ENCODE measurements at regions not wholly inside any gene's neighbourhood (a gene's known extent, or its start where the extent isn't known, plus 50 kb on each side); places are given as distances from the start of the nearest gene placed in this dataset.

DNA sequence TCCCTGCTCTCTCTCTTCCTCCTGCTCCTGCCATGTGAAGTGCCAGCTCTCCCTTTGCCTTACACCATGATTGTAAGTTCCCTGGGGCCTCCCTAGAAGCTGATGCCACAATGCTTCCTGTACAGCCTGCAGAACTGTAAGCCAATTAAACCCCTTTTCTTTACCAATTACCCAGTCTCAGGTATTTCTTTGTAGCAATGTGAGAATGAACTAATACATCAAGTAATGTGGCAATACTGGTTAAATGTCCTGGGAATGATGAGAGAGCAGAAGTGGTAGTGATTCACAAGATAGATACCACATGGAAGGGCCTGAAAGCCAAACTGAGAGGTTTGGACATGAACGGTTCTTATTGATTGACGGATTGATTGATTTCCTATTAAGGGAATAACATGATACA is 62.6 kb upstream of the IL12B start:
- intact Hi-C loops (cut with micrococcal nuclease) = no loop called here
- POLR2A ChIA-PET = no interaction called here
- Histone ChIP-seq H3K4me1 (replicated peaks in 1 of 2; ENCODE audit: control insufficient read depth in 2 of 2, insufficient read depth in 2 of 2, low read length in 2 of 2) (peaks cover 0 to 7% of the 10 kb centered on the region in 2 experiments; a peak in 1 of 5 replicates), H3K27me3 (ENCODE audit: control insufficient read depth in 2 of 2, insufficient read depth in 2 of 2, low read length in 2 of 2) (0 out of 5 replicates have a peak, but pooled peaks cover 0 to 3% of the 10 kb centered on the region in 2 experiments), H3K4me2 (ENCODE audit: insufficient read depth, low read length) (no peak overlapping the region), H3K4me3 (no peak overlapping the region), H2AFZ (ENCODE audit: low read depth, low read length) (no peak overlapping the region), H3K27ac (ENCODE audit: extremely low read depth, low read depth, low read length) (no peak overlapping the region), H3K79me2 (ENCODE audit: control insufficient read depth, insufficient read depth, low read length) (no peaks in the 10 kb centered on the region), H3K36me3 (ENCODE audit: control insufficient read depth, insufficient read depth, low read length) (no peaks in the 10 kb centered on the region), H3K9me3 (replicated peaks; ENCODE audit: control insufficient read depth, insufficient read depth, low read depth, low read length) (no peaks in the 10 kb centered on the region), H3K9me1 (ENCODE audit: control insufficient read depth, insufficient read depth, low read length) (no peaks in the 10 kb centered on the region), H3K9ac (ENCODE audit: insufficient read depth in 1 of 2, low read depth in 2 of 2, low read length in 2 of 2) (no peak overlapping the region), H4K20me1 (replicated peaks; ENCODE audit: control insufficient read depth, insufficient read depth, low read length) (no peaks in the 10 kb centered on the region)
- CTCF ChIA-PET (ENCODE audit: low intra/inter-chr PET ratio) = no interaction called here
- FAIRE-seq (no peak), DNase-seq (ENCODE audit: extremely low read depth in 1 of 4, low spot score in 3 of 4) (no peak), ATAC-seq (no peak)
- in situ Hi-C loops (cut with MboI) = no loop called here
- BruUV-seq (replicated peaks) = no TSS peak
- TF ChIP-seq ZNF778 (CRISPR knock-in tag; IDR thresholded peaks at IDR 0.05) (no peak), FOXJ3 (CRISPR knock-in tag; IDR thresholded peaks at IDR 0.05) (no peak), SMAD2 (IDR thresholded peaks at IDR 0.05; ENCODE audit: low read depth, low read length) (no peak), ZFP1 (CRISPR knock-in tag; IDR thresholded peaks at IDR 0.05) (no peak)
- WGBS (ENCODE audit: insufficient coverage, low coverage, missing lambda C conversion rate) = 0% methylated on average over 2 of the region's 2 CpGs

DNA sequence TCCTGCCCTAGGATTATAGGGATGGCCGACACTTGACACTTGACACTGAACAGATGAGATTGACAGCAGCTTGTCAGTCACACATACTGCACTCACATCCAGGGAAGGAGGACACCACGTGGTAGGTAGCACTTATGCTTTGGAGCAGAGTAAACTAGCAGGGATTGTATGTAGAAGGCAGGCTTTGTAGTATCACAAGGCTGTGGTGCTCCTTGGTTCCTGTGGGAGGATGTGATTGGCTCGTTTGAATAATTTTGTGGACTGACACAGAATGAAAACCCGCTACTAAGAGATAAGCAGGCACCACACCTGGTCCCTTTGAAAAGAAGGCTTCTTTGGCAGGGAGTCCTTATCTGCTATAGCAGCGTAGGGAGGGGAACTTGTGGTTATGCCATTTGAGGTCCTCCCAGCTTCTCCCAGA is 63.6 kb upstream of the IL12B start:
- no peak for FAIRE-seq
- H3K4me1 ChIP-seq (replicated peaks in 1 of 2; ENCODE audit: control insufficient read depth in 2 of 2, insufficient read depth in 2 of 2, low read length in 2 of 2) = peaks cover 0 to 7% of the 10 kb centered on the region in 2 experiments; a peak in 1 of 5 replicates
- no peaks in the 10 kb centered on the region for H4K20me1 ChIP-seq (replicated peaks; ENCODE audit: control insufficient read depth, insufficient read depth, low read length)
- no peak overlapping the region for H2AFZ ChIP-seq (ENCODE audit: low read depth, low read length)
- WGBS (ENCODE audit: insufficient coverage, low coverage, missing lambda C conversion rate) = 0% methylated on average over 5 of the region's 5 CpGs
- no peaks in the 10 kb centered on the region for H3K36me3 ChIP-seq (ENCODE audit: control insufficient read depth, insufficient read depth, low read length)
- H3K4me2 ChIP-seq (ENCODE audit: insufficient read depth, low read length) = 0 out of 2 replicates have a peak overlapping the region, but pooled peaks have one; percentile 10
- peak in 3 of 4 experiments; percentile 15 to 56 (median 52) for DNase-seq (ENCODE audit: extremely low read depth in 1 of 4, low spot score in 3 of 4)
- BruUV-seq (replicated peaks) = no TSS peak
- no peak overlapping the region for H3K27ac ChIP-seq (ENCODE audit: extremely low read depth, low read depth, low read length)
- CTCF ChIA-PET (ENCODE audit: low intra/inter-chr PET ratio) = no interaction called here
- in situ Hi-C loops (cut with MboI) = no loop called here
- H3K79me2 ChIP-seq (ENCODE audit: control insufficient read depth, insufficient read depth, low read length) = no peaks in the 10 kb centered on the region
- no peaks in the 10 kb centered on the region for H3K9me1 ChIP-seq (ENCODE audit: control insufficient read depth, insufficient read depth, low read length)
- 0 out of 5 replicates have a peak, but pooled peaks cover 0 to 3% of the 10 kb centered on the region in 2 experiments for H3K27me3 ChIP-seq (ENCODE audit: control insufficient read depth in 2 of 2, insufficient read depth in 2 of 2, low read length in 2 of 2)
- H3K4me3 ChIP-seq = no peak overlapping the region
- no peaks in the 10 kb centered on the region for H3K9me3 ChIP-seq (replicated peaks; ENCODE audit: control insufficient read depth, insufficient read depth, low read depth, low read length)
- no peak overlapping the region for H3K9ac ChIP-seq (ENCODE audit: insufficient read depth in 1 of 2, low read depth in 2 of 2, low read length in 2 of 2)
- intact Hi-C loops (cut with micrococcal nuclease) = no loop called here
- ATAC-seq = peak; percentile 75
- POLR2A ChIA-PET = interaction anchor here (0.6 kb wide), 1 partner anchor 55 kb away, joined by 3 read pairs; no protein-coding TSS in a partner anchor
- TF ChIP-seq, protein P1, sequence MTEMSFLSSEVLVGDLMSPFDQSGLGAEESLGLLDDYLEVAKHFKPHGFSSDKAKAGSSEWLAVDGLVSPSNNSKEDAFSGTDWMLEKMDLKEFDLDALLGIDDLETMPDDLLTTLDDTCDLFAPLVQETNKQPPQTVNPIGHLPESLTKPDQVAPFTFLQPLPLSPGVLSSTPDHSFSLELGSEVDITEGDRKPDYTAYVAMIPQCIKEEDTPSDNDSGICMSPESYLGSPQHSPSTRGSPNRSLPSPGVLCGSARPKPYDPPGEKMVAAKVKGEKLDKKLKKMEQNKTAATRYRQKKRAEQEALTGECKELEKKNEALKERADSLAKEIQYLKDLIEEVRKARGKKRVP (CRISPR knock-in tag; IDR thresholded peaks at IDR 0.05) = peak; percentile 32; the same call in 1 of the 2 replicates
- TF ChIP-seq, protein P2, sequence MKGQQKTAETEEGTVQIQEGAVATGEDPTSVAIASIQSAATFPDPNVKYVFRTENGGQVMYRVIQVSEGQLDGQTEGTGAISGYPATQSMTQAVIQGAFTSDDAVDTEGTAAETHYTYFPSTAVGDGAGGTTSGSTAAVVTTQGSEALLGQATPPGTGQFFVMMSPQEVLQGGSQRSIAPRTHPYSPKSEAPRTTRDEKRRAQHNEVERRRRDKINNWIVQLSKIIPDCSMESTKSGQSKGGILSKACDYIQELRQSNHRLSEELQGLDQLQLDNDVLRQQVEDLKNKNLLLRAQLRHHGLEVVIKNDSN (CRISPR knock-in tag; IDR thresholded peaks at IDR 0.05) = peak; percentile 35; the same call in 1 of the 2 replicates
- peak; percentile 38; the same call in 1 of the 2 replicates for TF ChIP-seq NFIC (IDR thresholded peaks at IDR 0.05)
- peak; percentile 72; the same call in 1 of the 2 replicates for TF ChIP-seq PML (IDR thresholded peaks at IDR 0.05; ENCODE audit: low read length)
- 0 out of 4 replicates have a peak, but pooled peaks of 1 of the 2 experiments have one; percentile 29 for TF ChIP-seq RCOR1 (IDR thresholded peaks at IDR 0.05; ENCODE audit: borderline replicate concordance in 1 of 2, low read depth in 2 of 2, low read length in 2 of 2)
- TF ChIP-seq EP300 (IDR thresholded peaks at IDR 0.05; ENCODE audit: low read length) = peak; percentile 47; the same call in 1 of the 2 replicates
- TF ChIP-seq NCOR1 (IDR thresholded peaks at IDR 0.05) = peak; percentile 55
- TF ChIP-seq KAT8 (IDR thresholded peaks at IDR 0.05; ENCODE audit: low read depth) = no peak
- TF ChIP-seq, protein P3, sequence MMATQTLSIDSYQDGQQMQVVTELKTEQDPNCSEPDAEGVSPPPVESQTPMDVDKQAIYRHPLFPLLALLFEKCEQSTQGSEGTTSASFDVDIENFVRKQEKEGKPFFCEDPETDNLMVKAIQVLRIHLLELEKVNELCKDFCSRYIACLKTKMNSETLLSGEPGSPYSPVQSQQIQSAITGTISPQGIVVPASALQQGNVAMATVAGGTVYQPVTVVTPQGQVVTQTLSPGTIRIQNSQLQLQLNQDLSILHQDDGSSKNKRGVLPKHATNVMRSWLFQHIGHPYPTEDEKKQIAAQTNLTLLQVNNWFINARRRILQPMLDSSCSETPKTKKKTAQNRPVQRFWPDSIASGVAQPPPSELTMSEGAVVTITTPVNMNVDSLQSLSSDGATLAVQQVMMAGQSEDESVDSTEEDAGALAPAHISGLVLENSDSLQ (IDR thresholded peaks at IDR 0.05) = peak; percentile 66
- TF ChIP-seq ZNF444 (CRISPR knock-in tag; IDR thresholded peaks at IDR 0.05) = 0 out of 2 replicates have a peak, but pooled peaks have one; percentile 22
- TF ChIP-seq ELF4 (CRISPR knock-in tag; IDR thresholded peaks at IDR 0.05) = 0 out of 2 replicates have a peak, but pooled peaks have one; percentile 52
- peak; percentile 94 for TF ChIP-seq KLF16 (IDR thresholded peaks at IDR 0.05)
